Epithelial cell of esophagus (primary cell): ENCODE measurements at regions not wholly inside any gene's neighbourhood (a gene's known extent, or its start where the extent isn't known, plus 50 kb on each side); places are given as distances from the start of the nearest gene placed in this dataset.

Experiments used
- DNase-seq: peaks from one replicate; pipeline ENCODE4 v3.0.0; 2010; ENCODE audit warnings: low read depth
- H3K4me3 ChIP-seq: 2 replicates; pipeline ENCODE4 v1.5.1; 2011; ENCODE audit warnings: mild to moderate bottlenecking, low read length, control low read depth
- TF ChIP-seq, protein P1 (sequence below): IDR thresholded peaks from 2 replicates; pipeline ENCODE4 v1.5.1; 2011; ENCODE audit warnings: low read depth, mild to moderate bottlenecking, low read length, control low read depth, inconsistent platforms; ENCODE audit not compliant: insufficient read depth; ENCODE audit errors: missing control alignments

DNA sequence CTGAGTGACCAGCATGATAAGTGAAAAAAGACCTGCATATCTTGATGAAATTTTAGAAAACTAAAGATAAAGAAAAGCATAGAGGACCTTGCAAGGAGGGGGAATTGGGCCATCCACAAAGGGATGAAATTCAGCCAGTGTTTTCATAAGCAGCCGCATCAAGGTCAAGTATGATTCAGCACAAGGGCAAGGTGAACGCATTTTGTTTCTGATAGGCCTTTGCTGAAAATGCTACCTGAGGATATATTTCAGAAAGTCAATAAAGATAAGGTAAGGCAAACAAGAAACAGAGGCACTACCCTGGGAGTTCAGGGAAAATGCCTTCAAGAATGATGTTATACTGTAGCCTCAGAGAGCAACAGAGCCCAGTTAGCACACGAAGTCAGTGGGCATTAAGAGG, 55.0 kb upstream of the SHH start:
- DNase-seq: no peak
- TF ChIP-seq, protein P1, sequence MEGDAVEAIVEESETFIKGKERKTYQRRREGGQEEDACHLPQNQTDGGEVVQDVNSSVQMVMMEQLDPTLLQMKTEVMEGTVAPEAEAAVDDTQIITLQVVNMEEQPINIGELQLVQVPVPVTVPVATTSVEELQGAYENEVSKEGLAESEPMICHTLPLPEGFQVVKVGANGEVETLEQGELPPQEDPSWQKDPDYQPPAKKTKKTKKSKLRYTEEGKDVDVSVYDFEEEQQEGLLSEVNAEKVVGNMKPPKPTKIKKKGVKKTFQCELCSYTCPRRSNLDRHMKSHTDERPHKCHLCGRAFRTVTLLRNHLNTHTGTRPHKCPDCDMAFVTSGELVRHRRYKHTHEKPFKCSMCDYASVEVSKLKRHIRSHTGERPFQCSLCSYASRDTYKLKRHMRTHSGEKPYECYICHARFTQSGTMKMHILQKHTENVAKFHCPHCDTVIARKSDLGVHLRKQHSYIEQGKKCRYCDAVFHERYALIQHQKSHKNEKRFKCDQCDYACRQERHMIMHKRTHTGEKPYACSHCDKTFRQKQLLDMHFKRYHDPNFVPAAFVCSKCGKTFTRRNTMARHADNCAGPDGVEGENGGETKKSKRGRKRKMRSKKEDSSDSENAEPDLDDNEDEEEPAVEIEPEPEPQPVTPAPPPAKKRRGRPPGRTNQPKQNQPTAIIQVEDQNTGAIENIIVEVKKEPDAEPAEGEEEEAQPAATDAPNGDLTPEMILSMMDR: no peak
- H3K4me3 ChIP-seq: no peak overlapping the region

DNA sequence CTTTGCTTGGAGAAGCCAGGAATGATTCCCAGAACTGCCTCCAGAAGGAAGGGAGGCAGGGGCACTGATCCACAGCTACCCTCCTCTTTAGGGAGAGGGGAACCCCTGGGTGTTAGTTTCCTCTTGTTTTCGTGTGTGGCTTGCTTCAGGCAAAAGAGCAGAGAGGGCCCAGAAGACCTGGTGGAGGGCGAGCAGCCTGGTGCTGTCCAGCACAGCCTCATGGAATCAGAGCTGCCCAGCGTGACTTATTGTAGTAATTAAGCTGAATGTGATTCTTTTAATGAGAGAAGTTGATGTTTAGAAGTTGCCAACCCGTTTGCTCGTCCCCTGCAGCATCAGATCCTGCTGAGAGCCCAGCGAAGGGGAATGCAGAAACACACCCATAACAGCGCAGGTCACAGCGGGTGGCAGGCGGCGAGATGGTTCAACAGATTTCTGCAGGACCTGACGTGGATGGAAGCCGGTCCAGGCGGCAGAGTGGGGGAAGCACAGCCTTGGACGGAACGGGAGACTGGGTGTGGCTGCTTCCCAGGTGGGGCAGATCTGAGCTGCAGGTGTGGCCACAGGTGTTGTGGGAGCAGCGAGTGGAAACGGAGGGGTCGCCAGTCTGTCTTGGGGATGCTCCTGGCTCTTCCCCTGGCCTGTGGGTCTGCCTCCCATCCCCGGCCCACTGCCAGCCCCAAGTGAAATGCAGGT, 53.7 kb upstream of the SHH start:
- no peak for DNase-seq
- TF ChIP-seq, protein P1: no peak
- no peak overlapping the region for H3K4me3 ChIP-seq

DNA sequence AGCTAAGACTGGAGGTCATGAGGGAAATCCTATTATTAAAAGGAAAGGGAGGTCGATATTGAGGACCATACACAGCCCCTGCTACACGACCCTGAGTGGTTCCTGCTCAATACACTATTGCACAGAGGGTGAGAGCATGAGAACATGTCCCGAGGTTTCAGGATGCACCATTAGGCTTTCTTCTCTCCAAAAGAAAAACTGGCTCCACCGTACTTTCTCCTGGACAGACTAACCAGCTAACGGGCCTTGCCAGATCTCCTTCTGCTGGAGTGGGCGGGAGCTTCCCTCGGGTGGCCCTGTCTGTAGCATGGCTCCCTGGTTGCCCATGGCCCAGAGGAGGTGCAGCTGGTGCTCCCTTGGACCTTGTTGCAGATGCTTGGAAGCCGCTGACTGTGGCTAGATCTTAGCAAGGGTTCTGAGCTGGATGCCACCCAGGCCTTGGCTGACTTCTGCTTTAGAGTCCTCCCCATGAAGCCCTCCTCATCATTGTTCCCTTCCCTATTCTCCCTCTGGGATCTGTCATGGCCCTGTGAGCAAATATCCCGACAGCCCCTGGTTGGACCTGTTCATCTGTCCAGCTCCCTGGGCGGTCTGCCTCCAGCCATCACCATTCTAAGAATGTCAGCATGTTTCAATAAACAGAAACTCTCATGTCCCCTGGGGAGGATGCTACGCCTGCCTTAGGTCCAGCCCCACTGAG, 52.9 kb upstream of the SHH start:
- DNase-seq: no peak
- H3K4me3 ChIP-seq: no peak overlapping the region
- TF ChIP-seq, protein P1: no peak

DNA sequence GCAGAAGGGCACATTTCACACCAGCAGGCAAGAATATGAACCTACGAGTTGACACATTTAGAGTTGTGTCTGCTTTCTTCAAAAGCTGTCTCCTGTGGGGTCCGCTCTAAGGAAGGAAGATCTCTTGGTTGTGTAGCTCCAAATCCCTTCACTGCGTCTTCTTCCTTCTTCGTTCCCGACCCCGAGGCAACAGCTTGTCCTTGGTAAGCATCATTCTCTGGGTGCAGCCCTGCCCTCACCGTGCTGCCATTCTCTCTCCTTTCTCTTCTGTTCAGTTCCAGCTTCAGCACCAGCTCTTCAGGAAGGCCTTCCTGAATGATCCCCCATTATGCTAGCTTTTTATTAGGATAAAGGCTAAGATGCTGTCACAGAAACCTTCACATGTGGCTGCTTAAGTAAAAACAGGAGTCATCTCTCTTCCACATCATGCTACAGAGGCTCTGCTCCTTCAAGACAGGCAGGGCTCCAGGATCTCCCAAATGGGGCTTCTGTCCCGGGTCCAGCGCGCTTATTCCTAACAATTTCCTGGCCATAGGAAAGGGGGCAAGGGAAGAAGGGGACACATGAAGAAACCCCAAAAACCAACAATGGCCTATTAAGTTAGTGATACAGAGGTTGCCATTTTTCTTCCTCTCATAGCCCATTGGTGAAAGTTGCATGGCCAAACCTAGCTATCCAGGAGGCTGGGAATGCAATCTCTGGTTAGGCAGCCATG, 52.2 kb upstream of the SHH start:
- no peak overlapping the region for H3K4me3 ChIP-seq
- TF ChIP-seq, protein P1: no peak
- no peak for DNase-seq

DNA sequence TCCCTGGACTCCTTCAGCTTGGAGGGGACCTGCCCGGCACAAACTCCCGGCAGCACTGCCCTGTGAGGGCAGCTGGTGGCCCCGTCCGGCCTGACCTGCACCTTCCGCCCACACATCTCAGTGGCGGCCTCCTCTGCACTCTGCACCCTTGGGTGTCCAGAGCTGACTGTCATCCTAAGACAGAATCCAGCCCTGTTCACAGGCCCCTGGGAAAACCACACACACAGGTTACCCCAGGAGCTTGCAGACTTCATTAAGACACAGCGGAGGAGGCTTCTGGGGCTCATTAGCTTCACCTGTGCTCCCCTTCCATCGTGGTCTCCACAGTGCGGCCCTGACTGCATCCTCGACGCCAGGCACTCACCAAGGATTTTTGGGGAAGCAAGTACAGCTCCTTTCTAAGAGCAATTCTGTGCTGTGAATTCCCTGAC, 51.5 kb upstream of the SHH start:
- TF ChIP-seq, protein P1: no peak
- no peak overlapping the region for H3K4me3 ChIP-seq
- no peak for DNase-seq

DNA sequence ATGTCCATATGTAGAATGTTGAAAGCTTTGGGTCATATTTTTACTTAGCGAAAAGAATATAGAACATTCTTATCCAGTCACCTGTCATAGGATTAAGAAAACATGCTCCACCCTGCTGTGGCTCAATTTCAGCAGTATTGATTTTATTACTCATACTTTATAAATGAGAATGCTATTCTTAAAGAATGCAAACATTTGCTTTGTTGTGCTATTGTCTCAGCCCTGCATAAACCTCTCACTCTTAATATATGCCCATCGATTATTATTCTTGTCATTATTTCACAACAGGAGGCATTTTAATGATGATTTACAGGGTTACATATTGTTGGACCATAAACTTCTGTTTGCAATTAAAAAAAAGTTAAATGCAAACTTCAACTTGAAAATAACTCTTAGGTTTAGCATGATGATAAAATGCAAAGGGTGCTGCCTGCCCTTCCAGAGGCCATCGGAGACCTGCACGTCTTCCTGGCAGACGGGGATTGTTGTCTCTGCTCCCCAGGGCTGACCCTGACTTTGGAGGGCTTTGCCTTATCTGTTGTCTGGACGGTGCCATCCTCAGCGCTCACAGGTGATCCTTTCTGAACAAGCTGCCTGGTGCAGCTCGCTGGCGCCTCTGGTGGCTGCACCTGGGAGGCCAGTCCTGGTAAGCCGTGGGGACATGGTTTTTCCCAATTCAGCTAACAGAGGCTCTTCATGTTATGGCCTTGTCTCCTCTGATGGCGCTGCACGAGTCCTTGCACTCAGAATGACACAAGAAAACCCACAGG, 50.0 kb upstream of the SHH start:
- DNase-seq: peak; percentile 56
- no peak overlapping the region for H3K4me3 ChIP-seq

More for the DNA sequence above, 50.0 kb upstream of the SHH start:
- TF ChIP-seq, protein P1: peak; percentile 16
